ENCODE measurements at regions not wholly inside any gene's neighbourhood (a gene's known extent, or its start where the extent isn't known, plus 50 kb on each side); places are given as distances from the start of the nearest gene placed in this dataset.

DNA sequence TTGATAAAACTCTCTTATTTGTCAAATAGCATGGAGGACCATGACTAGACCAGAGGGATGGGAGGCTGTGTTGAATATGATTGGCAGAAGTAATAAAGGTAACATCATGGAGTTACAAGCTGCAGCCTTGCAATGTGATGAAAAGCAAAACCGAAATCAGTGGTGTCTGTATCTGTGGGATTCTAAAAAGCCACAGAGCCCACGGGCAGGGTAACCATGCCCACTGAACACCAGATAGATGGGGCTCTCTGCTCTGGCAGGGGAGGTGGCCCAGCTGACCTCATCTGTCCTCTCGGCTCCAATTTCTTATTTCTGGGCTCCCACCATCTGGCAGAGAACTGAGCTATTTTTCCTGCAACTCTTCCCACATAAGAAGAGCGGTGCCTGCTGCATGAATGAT, 1072.2 kb downstream of the GATA3 start:
- intact Hi-C loops (cut with micrococcal nuclease): no loop called here
- RAD21 ChIA-PET (ENCODE audit: low non-redundant PET in 1 of 2, low total read pairs in 2 of 2, uncharacterized antibody in 2 of 2, unreplicated experiment in 2 of 2): no interaction called here
- Histone ChIP-seq H3K9me2 (ENCODE audit: insufficient read depth) (no peaks in the 10 kb centered on the region), H3K79me2 (ENCODE audit: insufficient read depth, low read length) (no peaks in the 10 kb centered on the region), H3K27me3 (ENCODE audit: insufficient read depth, low read length) (no peaks in the 10 kb centered on the region), H3K9ac (ENCODE audit: low read length) (no peak overlapping the region), H3K4me2 (ENCODE audit: low read length) (no peak overlapping the region), H3K4me3 (replicated peaks in 1 of 2; ENCODE audit: low read depth in 1 of 2, low read length in 2 of 2) (no peak overlapping the region), H4K20me1 (ENCODE audit: insufficient read depth) (no peaks in the 10 kb centered on the region), H2AFZ (ENCODE audit: low read depth, low read length, poor library complexity, severe bottlenecking) (no peak overlapping the region), H3K27ac (ENCODE audit: low read depth, low read length) (no peak overlapping the region), H3K36me3 (ENCODE audit: control insufficient read depth in 1 of 2, insufficient read depth in 2 of 2, low read length in 2 of 2) (no peaks in the 10 kb centered on the region), H3K9me3 (ENCODE audit: control insufficient read depth in 1 of 2, insufficient read depth in 1 of 2, low read depth in 1 of 2, low read length in 2 of 2) (peaks cover 17 to 22% of the 10 kb centered on the region in 2 experiments; a peak in 2 of 4 replicates), H3K4me1 (ENCODE audit: control insufficient read depth in 1 of 2, insufficient read depth in 2 of 2, low read length in 2 of 2) (no peaks in the 10 kb centered on the region)
- BruUV-seq (replicated peaks): no TSS peak
- POLR2A ChIA-PET: no interaction called here
- DNase-seq (ENCODE audit: low read depth, low spot score) (no peak), ATAC-seq (no peak)
- TF ChIP-seq ELF1 (IDR thresholded peaks at IDR 0.05; ENCODE audit: borderline replicate concordance, low read depth): no peak
- no peak for TF ChIP-seq CEBPB (IDR thresholded peaks at IDR 0.05; ENCODE audit: low read depth)
- TF ChIP-seq SRF (IDR thresholded peaks at IDR 0.05; ENCODE audit: low read depth): no peak
- no peak for TF ChIP-seq CBX3 (IDR thresholded peaks at IDR 0.05; ENCODE audit: low read depth)
- TF ChIP-seq EZH2phosphoT487 (IDR thresholded peaks at IDR 0.05; ENCODE audit: borderline replicate concordance): no peak
- TF ChIP-seq ZFX (IDR thresholded peaks at IDR 0.05): no peak
- TF ChIP-seq, protein P1, sequence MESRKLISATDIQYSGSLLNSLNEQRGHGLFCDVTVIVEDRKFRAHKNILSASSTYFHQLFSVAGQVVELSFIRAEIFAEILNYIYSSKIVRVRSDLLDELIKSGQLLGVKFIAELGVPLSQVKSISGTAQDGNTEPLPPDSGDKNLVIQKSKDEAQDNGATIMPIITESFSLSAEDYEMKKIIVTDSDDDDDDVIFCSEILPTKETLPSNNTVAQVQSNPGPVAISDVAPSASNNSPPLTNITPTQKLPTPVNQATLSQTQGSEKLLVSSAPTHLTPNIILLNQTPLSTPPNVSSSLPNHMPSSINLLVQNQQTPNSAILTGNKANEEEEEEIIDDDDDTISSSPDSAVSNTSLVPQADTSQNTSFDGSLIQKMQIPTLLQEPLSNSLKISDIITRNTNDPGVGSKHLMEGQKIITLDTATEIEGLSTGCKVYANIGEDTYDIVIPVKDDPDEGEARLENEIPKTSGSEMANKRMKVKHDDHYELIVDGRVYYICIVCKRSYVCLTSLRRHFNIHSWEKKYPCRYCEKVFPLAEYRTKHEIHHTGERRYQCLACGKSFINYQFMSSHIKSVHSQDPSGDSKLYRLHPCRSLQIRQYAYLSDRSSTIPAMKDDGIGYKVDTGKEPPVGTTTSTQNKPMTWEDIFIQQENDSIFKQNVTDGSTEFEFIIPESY (IDR thresholded peaks at IDR 0.05; ENCODE audit: extremely low read depth, insufficient replicate concordance, low read length): no peak
- no peak for TF ChIP-seq JUND (IDR thresholded peaks at IDR 0.05)
- TF ChIP-seq EGR1 (IDR thresholded peaks at IDR 0.05; ENCODE audit: low read depth): no peak
- no peak for TF ChIP-seq POLR2AphosphoS5 (IDR thresholded peaks at IDR 0.05; ENCODE audit: low read depth, low read length)
- TF ChIP-seq EZH2 (IDR thresholded peaks at IDR 0.05): no peak
- TF ChIP-seq REST (IDR thresholded peaks at IDR 0.05; ENCODE audit: low read depth): no peak
- TF ChIP-seq, protein P2, sequence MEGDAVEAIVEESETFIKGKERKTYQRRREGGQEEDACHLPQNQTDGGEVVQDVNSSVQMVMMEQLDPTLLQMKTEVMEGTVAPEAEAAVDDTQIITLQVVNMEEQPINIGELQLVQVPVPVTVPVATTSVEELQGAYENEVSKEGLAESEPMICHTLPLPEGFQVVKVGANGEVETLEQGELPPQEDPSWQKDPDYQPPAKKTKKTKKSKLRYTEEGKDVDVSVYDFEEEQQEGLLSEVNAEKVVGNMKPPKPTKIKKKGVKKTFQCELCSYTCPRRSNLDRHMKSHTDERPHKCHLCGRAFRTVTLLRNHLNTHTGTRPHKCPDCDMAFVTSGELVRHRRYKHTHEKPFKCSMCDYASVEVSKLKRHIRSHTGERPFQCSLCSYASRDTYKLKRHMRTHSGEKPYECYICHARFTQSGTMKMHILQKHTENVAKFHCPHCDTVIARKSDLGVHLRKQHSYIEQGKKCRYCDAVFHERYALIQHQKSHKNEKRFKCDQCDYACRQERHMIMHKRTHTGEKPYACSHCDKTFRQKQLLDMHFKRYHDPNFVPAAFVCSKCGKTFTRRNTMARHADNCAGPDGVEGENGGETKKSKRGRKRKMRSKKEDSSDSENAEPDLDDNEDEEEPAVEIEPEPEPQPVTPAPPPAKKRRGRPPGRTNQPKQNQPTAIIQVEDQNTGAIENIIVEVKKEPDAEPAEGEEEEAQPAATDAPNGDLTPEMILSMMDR (IDR thresholded peaks at IDR 0.05 in 2 of 3, conservative IDR thresholded peaks at IDR 0.05 in 1 of 3; ENCODE audit: borderline replicate concordance in 1 of 3, insufficient read depth in 1 of 3, low read depth in 2 of 3, low read length in 2 of 3): no peak
- TF ChIP-seq FOSL1 (IDR thresholded peaks at IDR 0.05; ENCODE audit: low read depth): no peak
- TF ChIP-seq ATF3 (IDR thresholded peaks at IDR 0.05): no peak
- CTCF ChIA-PET: no interaction called here

Data from HCT116 (cell line).